Activated T-cell treated with anti-CD3 and anti-CD28 coated beads, Interleukin-2, amount 50 U/mL, for 72 hours (primary cell): ENCODE measurements at regions not wholly inside any gene's neighbourhood (a gene's known extent, or its start where the extent isn't known, plus 50 kb on each side); places are given as distances from the start of the nearest gene placed in this dataset.

ENCODE experiments used
- ATAC-seq, 2 donors: fragments of 150-1000 bp; cut with Tn5 transposase; replicated peaks in 1 of 2; 2 replicates each; pipeline ENCODE4 v1.10.0; 2021; ENCODE audit warnings: moderate library complexity in 2 of 2, mild to moderate bottlenecking in 1 of 2
- DNase-seq, 2 donors: peaks; one replicate each; pipeline ENCODE4 v3.0.0; 2021 to 2022; ENCODE audit warnings: mixed read lengths in 1 of 2
- H3K27ac Mint-ChIP-seq: one replicate; pipeline ENCODE4 v1.8.0; 2022; ENCODE audit warnings: mild to moderate bottlenecking, moderate library complexity, mixed read lengths
- H3K27me3 Mint-ChIP-seq: one replicate; pipeline ENCODE4 v1.8.0; 2022; ENCODE audit warnings: low read depth, mixed read lengths
- H3K36me3 Mint-ChIP-seq, 2 donors: one replicate each; pipeline ENCODE4 v1.8.0; 2022; ENCODE audit warnings: mixed read lengths in 2 of 2, mild to moderate bottlenecking in 1 of 2; ENCODE audit not compliant: insufficient read depth in 2 of 2
- H3K4me1 Mint-ChIP-seq: one replicate; pipeline ENCODE4 v1.8.0; 2022; ENCODE audit warnings: low read depth, mixed read lengths
- H3K4me3 Mint-ChIP-seq, 2 donors: one replicate each; pipeline ENCODE4 v1.8.0; 2022; ENCODE audit warnings: mild to moderate bottlenecking in 2 of 2, mixed read lengths in 2 of 2, moderate library complexity in 2 of 2
- H3K9me3 Mint-ChIP-seq, 2 donors: one replicate each; pipeline ENCODE4 v1.8.0; 2022; ENCODE audit warnings: mixed read lengths in 2 of 2

DNA sequence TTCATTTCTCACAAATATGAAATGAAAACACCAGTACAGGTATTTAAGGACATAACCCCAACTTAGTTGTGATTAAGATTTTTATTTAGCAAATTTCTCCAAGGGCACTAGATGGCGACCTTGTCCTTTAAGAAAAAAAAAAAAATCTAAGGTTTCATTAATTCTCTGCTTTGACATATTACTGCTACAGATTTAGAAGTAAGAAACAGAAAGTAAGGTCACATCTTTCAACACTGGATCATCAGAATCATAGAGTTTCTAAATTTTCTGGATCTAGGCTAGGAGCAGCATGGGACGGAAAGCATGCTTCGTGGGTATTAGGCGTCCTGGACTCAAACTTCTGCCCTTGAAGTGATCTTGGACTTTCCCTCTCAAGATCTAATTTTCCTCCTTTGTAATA, 85.5 kb upstream of the PRKG1 start:
- no peak for DNase-seq
- peaks cover 51% of the 10 kb centered on the region for H3K27me3 Mint-ChIP-seq
- no peak overlapping the region for H3K4me3 Mint-ChIP-seq
- H3K9me3 Mint-ChIP-seq, result no peaks in the 10 kb centered on the region
- H3K27ac Mint-ChIP-seq, result no peak overlapping the region
- H3K4me1 Mint-ChIP-seq, result no peaks in the 10 kb centered on the region
- ATAC-seq, result no peak
- no peaks in the 10 kb centered on the region for H3K36me3 Mint-ChIP-seq

DNA sequence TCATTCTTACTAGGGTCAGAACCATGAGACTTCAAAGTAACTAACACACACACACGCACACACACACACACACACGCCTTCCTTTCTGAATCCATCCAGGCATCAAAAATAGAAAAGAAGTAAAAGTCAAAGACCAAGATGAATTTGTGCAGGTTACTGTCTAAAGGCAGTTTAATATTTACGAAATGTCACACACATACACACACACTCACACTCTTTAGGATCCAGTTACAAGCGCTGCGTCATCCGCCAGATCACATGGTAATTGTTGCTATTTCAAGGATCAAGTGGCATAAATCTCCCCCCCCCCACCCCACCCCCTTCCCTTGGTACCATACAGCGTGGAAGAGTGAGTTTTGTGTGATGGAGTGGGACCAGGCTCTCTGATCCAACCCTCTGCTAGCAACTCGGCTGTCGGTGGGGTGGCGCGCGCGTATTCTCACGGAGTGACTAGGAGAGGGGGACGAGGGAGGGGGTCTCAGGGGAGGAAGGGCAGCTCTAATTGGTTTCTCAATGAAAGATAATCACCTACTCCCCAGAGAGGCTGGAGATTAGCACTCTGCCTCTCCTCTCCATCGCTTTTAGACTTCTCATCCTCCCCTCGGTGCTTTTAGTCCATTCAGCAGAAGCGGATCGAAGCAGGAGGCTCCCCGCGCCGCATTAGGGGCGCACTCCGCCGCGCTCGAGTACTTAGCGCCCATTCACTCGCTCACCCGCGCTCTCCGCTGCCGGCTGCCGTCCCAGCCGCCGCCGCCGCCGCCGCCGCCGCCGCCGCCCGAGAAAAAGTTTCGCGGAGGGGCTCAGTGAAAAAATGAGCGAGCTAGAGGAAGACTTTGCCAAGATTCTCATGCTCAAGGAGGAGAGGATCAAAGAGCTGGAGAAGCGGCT, 83.5 kb upstream of the PRKG1 start:
- no peaks in the 10 kb centered on the region for H3K9me3 Mint-ChIP-seq
- peak overlapping the region; percentile 77 to 88 for H3K4me3 Mint-ChIP-seq
- no peaks in the 10 kb centered on the region for H3K4me1 Mint-ChIP-seq
- DNase-seq (peak; percentile 5 to 8), ATAC-seq (peak in 1 of 2 donors; percentile 56)
- no peak overlapping the region for H3K27ac Mint-ChIP-seq
- no peaks in the 10 kb centered on the region for H3K36me3 Mint-ChIP-seq
- H3K27me3 Mint-ChIP-seq, result peaks cover 55% of the 10 kb centered on the region

GRCh38 chr10:50991456-50992355, 82.6 kb upstream of the PRKG1 start:
- H3K27me3 Mint-ChIP-seq, result peaks cover 53% of the 10 kb centered on the region
- H3K9me3 Mint-ChIP-seq, result no peaks in the 10 kb centered on the region
- H3K36me3 Mint-ChIP-seq, result no peaks in the 10 kb centered on the region
- no peak overlapping the region for H3K27ac Mint-ChIP-seq
- DNase-seq, result peak in 1 of 2 donors; percentile 0
- ATAC-seq, result peak; percentile 25 to 27
- no peaks in the 10 kb centered on the region for H3K4me1 Mint-ChIP-seq
- peak overlapping the region; percentile 77 to 88 for H3K4me3 Mint-ChIP-seq

DNA sequence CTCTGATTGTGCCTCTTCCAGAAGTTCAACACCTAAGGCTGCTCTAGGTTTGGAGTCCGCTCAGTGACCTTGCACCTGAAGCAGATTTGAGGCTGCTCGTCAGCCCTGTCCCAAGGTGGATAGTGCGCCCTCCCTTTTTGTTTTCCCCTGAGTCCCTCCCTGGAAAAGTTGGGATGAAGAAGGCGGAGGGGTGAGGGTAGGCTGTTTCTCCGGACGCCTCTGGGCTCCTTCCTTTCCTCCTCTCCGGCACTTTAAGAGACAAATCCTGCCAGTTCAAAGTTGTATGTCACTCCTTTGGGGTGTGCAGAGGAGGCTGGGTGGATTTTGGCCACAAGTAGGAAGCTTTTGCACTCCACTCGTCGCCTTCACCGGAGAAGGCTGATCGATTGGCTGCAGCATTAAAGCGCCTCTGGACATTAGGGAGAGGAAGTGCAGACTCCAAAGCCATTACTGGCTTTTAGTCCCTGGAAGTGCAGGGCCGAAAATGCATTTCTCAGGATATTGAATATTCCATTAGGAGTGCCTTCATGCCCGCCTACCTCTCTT, 81.9 kb upstream of the PRKG1 start:
- H3K9me3 Mint-ChIP-seq, result no peaks in the 10 kb centered on the region
- no peak for DNase-seq
- peak overlapping the region; percentile 39 to 43 for H3K4me3 Mint-ChIP-seq
- no peak overlapping the region for H3K27ac Mint-ChIP-seq
- H3K4me1 Mint-ChIP-seq, result no peaks in the 10 kb centered on the region
- ATAC-seq, result peak in 1 of 2 donors; percentile 17
- no peaks in the 10 kb centered on the region for H3K36me3 Mint-ChIP-seq
- peaks cover 45% of the 10 kb centered on the region for H3K27me3 Mint-ChIP-seq

GRCh38 chr10:50992972-50993766, 81.1 kb upstream of the PRKG1 start:
- no peak for ATAC-seq
- no peaks in the 10 kb centered on the region for H3K9me3 Mint-ChIP-seq

GRCh38 chr10:50993771-50994251, 80.5 kb upstream of the PRKG1 start:
- Mint-ChIP-seq H3K4me1 (no peaks in the 10 kb centered on the region), H3K36me3 (no peaks in the 10 kb centered on the region), H3K27me3 (peaks cover 38% of the 10 kb centered on the region), H3K27ac (no peak overlapping the region), H3K4me3 (no peak overlapping the region), H3K9me3 (no peaks in the 10 kb centered on the region)
- ATAC-seq, result no peak
- no peak for DNase-seq

More at GRCh38 chr10:50992972-50993766, 81.1 kb upstream of the PRKG1 start:
- Mint-ChIP-seq H3K27ac (no peak overlapping the region), H3K4me3 (no peak overlapping the region), H3K36me3 (no peaks in the 10 kb centered on the region), H3K27me3 (peaks cover 39% of the 10 kb centered on the region), H3K4me1 (no peaks in the 10 kb centered on the region)
- DNase-seq, result no peak

DNA sequence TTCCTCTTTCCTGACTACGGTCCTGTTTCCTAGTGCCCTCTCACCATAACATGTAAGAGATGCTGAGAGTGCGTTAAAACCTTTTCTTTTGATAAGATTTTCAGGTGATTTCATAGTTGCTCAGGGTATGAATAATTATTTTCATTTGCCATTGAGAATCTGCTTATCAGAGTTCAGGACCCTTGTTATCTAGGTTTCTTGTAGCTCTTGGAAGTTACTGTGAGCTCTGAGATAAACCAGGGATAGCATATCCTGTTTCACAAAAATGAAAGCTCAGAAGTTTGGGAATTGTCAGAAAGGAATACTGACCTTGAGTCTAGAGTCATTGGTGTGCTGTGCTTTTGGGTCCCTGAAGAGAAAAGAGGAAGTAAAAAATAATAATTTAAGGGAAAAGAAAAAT, 76.8 kb upstream of the PRKG1 start:
- Mint-ChIP-seq H3K36me3 (no peaks in the 10 kb centered on the region), H3K4me3 (no peak overlapping the region), H3K27ac (no peak overlapping the region), H3K9me3 (no peaks in the 10 kb centered on the region), H3K27me3 (peaks cover 17% of the 10 kb centered on the region), H3K4me1 (no peaks in the 10 kb centered on the region)
- ATAC-seq (no peak), DNase-seq (no peak)

DNA sequence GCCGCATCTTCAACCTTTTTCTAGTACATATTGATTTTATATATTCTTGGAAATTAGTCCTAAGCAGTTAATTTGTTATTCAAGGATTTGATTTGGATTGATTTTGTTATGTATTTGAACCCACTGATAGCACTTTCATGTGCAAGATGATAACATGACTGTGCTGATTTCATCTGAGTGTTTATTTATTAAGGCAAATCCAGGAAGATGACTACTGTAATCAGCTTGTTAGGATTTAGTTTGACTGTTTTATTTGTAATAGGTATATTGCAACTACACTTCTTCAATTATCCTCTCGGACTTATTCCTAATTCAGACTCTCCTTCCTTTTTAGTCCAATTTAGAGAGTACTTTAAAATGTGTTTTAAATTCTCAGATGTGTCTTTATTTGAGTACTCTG, 75.1 kb upstream of the PRKG1 start:
- H3K4me1 Mint-ChIP-seq, result no peaks in the 10 kb centered on the region
- H3K36me3 Mint-ChIP-seq, result no peaks in the 10 kb centered on the region
- no peak overlapping the region for H3K4me3 Mint-ChIP-seq
- H3K9me3 Mint-ChIP-seq, result no peaks in the 10 kb centered on the region
- ATAC-seq (no peak), DNase-seq (no peak)
- H3K27ac Mint-ChIP-seq, result no peak overlapping the region
- H3K27me3 Mint-ChIP-seq, result peaks cover under 1% of the 10 kb centered on the region

- Mint-ChIP-seq H3K9me3 (no peaks in the 10 kb centered on the region), H3K27ac (no peak overlapping the region), H3K4me3 (no peak overlapping the region), H3K27me3 (no peaks in the 10 kb centered on the region), H3K36me3 (no peaks in the 10 kb centered on the region), H3K4me1 (no peaks in the 10 kb centered on the region)
- ATAC-seq (no peak), DNase-seq (no peak)
Observed at GRCh38 chr10:51000164-51000563, 74.1 kb upstream of the PRKG1 start.

- no peaks in the 10 kb centered on the region for H3K4me1 Mint-ChIP-seq
- no peaks in the 10 kb centered on the region for H3K27me3 Mint-ChIP-seq
- H3K9me3 Mint-ChIP-seq, result no peaks in the 10 kb centered on the region
- DNase-seq, result no peak
- no peak overlapping the region for H3K27ac Mint-ChIP-seq
- ATAC-seq, result no peak
- no peak overlapping the region for H3K4me3 Mint-ChIP-seq
- no peaks in the 10 kb centered on the region for H3K36me3 Mint-ChIP-seq
Observed at GRCh38 chr10:51000976-51001375, 73.3 kb upstream of the PRKG1 start.

DNA sequence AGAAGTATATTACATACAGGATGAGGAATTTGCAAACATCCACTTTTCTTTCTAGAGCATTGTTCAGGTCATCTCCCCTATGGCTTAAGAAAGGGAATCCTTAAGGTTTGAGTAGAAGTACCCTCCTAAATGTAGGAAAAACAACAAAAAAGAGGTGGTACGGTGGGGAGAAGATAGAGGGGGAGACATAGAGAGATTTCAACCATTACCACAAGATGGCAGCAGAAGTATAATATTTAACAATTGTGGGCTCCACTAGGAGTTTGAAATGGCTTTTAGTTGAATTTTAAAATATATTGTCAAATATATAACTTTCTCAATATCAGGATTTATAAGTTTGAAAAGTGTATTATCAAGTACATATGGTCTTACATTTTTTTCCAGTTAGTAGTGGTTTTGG, 72.7 kb upstream of the PRKG1 start:
- no peaks in the 10 kb centered on the region for H3K9me3 Mint-ChIP-seq
- DNase-seq (no peak), ATAC-seq (no peak)
- no peak overlapping the region for H3K27ac Mint-ChIP-seq
- no peaks in the 10 kb centered on the region for H3K36me3 Mint-ChIP-seq
- no peaks in the 10 kb centered on the region for H3K4me1 Mint-ChIP-seq
- no peaks in the 10 kb centered on the region for H3K27me3 Mint-ChIP-seq
- no peak overlapping the region for H3K4me3 Mint-ChIP-seq

DNA sequence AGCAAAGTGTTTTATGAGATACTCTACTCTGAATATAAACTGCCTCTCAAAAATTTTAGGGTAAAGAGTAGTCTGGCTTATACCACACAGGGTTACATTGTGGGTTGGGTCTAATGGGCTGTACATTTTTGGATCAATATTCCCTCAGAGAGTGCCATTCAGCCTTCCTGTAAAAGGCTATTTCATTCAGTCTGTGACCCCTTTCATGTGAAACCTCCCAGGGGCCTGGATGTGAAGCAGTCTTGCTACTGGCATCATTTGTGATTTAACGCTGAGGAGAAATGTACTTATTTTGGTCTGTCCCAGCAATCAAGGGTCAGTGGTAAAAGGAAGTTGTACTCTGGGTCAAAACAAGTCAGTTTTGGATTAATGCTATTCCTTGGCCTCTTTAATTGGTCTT, 71.8 kb upstream of the PRKG1 start:
- Mint-ChIP-seq H3K27ac (no peak overlapping the region), H3K4me1 (no peaks in the 10 kb centered on the region), H3K9me3 (no peaks in the 10 kb centered on the region), H3K36me3 (no peaks in the 10 kb centered on the region), H3K4me3 (no peak overlapping the region), H3K27me3 (peaks cover 3% of the 10 kb centered on the region)
- ATAC-seq (no peak), DNase-seq (no peak)
